ENCODE measurements at regions not wholly inside any gene's neighbourhood (a gene's known extent, or its start where the extent isn't known, plus 50 kb on each side); places are given as distances from the start of the nearest gene placed in this dataset.

- TF ChIP-seq CTCF (IDR thresholded peaks at IDR 0.05 in 4 of 5, conservative IDR thresholded peaks at IDR 0.05 in 1 of 5) (no peak), POLR2A (IDR thresholded peaks at IDR 0.05) (no peak)
These were observed 416.7 kb upstream of the TYRP1 start for GRCh38 chr9:12276505-12276904.
